ENCODE measurements at regions not wholly inside any gene's neighbourhood (a gene's known extent, or its start where the extent isn't known, plus 50 kb on each side); places are given as distances from the start of the nearest gene placed in this dataset.

DNA sequence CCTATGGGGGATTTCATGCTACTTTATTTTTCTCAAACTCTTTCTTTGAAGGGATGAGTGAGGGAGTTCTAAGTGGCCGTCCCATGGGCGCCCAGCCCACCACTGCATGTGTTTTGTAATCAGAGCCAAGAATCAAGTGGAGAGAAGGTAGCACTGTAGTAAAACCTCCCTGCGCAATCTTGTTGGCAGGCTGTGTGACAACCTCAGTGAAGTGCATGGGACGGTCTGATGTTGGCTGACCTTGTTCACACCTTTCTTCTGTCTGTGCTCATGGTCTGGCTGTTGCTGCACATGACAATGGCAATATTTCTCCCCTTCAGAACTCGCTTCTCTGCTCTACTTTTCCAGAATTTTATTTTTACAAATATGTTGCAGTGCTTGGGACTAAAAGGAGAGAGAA is 71.2 kb upstream of the SHISA3 start:
- TF ChIP-seq CTCF (conservative IDR thresholded peaks at IDR 0.05; ENCODE audit: low read depth in 2 of 2), result no peak
- no peak for TF ChIP-seq EZH2 (IDR thresholded peaks at IDR 0.05; ENCODE audit: low read depth, unreplicated experiment)
- TF ChIP-seq, protein P1, sequence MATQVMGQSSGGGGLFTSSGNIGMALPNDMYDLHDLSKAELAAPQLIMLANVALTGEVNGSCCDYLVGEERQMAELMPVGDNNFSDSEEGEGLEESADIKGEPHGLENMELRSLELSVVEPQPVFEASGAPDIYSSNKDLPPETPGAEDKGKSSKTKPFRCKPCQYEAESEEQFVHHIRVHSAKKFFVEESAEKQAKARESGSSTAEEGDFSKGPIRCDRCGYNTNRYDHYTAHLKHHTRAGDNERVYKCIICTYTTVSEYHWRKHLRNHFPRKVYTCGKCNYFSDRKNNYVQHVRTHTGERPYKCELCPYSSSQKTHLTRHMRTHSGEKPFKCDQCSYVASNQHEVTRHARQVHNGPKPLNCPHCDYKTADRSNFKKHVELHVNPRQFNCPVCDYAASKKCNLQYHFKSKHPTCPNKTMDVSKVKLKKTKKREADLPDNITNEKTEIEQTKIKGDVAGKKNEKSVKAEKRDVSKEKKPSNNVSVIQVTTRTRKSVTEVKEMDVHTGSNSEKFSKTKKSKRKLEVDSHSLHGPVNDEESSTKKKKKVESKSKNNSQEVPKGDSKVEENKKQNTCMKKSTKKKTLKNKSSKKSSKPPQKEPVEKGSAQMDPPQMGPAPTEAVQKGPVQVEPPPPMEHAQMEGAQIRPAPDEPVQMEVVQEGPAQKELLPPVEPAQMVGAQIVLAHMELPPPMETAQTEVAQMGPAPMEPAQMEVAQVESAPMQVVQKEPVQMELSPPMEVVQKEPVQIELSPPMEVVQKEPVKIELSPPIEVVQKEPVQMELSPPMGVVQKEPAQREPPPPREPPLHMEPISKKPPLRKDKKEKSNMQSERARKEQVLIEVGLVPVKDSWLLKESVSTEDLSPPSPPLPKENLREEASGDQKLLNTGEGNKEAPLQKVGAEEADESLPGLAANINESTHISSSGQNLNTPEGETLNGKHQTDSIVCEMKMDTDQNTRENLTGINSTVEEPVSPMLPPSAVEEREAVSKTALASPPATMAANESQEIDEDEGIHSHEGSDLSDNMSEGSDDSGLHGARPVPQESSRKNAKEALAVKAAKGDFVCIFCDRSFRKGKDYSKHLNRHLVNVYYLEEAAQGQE (IDR thresholded peaks at IDR 0.05; ENCODE audit: unreplicated experiment), result no peak
- no peak for TF ChIP-seq EZH2phosphoT487 (IDR thresholded peaks at IDR 0.05; ENCODE audit: unreplicated experiment)
- TF ChIP-seq, protein P2, sequence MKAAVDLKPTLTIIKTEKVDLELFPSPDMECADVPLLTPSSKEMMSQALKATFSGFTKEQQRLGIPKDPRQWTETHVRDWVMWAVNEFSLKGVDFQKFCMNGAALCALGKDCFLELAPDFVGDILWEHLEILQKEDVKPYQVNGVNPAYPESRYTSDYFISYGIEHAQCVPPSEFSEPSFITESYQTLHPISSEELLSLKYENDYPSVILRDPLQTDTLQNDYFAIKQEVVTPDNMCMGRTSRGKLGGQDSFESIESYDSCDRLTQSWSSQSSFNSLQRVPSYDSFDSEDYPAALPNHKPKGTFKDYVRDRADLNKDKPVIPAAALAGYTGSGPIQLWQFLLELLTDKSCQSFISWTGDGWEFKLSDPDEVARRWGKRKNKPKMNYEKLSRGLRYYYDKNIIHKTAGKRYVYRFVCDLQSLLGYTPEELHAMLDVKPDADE (IDR thresholded peaks at IDR 0.05), result no peak
- no peak for TF ChIP-seq POLR2AphosphoS5 (IDR thresholded peaks at IDR 0.05; ENCODE audit: low read depth)
- TF ChIP-seq ZNF114 (CRISPR knock-in tag; IDR thresholded peaks at IDR 0.05), result no peak
- TF ChIP-seq NANOG (IDR thresholded peaks at IDR 0.05; ENCODE audit: borderline replicate concordance), result no peak
- TF ChIP-seq JUNB (IDR thresholded peaks at IDR 0.05; ENCODE audit: unreplicated experiment), result no peak
- no peak for TF ChIP-seq CREB1 (CRISPR knock-in tag; IDR thresholded peaks at IDR 0.05; ENCODE audit: low read depth)

All from GM23338 (cell line).